IPS-18a (cell line): ENCODE measurements at regions not wholly inside any gene's neighbourhood (a gene's known extent, or its start where the extent isn't known, plus 50 kb on each side); places are given as distances from the start of the nearest gene placed in this dataset.

Source experiments
- H3K27ac ChIP-seq: one replicate; pipeline ENCODE4 v1.5.1; 2013; ENCODE audit warnings: low read length
- H3K27me3 ChIP-seq: one replicate; pipeline ENCODE4 v1.6.1; 2013; ENCODE audit warnings: mild to moderate bottlenecking, low read length; ENCODE audit not compliant: control insufficient read depth, insufficient read depth
- H3K36me3 ChIP-seq: one replicate; pipeline ENCODE4 v1.6.1; 2013; ENCODE audit warnings: low read depth, low read length; ENCODE audit not compliant: control insufficient read depth
- H3K4me1 ChIP-seq: one replicate; pipeline ENCODE4 v1.6.1; 2013; ENCODE audit warnings: low read depth, low read length; ENCODE audit not compliant: control insufficient read depth
- H3K4me3 ChIP-seq: one replicate; pipeline ENCODE4 v1.5.1; 2013; ENCODE audit warnings: low read length
- H3K9ac ChIP-seq: one replicate; pipeline ENCODE4 v1.6.1; 2013; ENCODE audit warnings: mild to moderate bottlenecking, low read length, moderate library complexity
- H3K9me3 ChIP-seq: one replicate; pipeline ENCODE4 v1.6.1; 2013; ENCODE audit warnings: low read depth, low read length; ENCODE audit not compliant: control insufficient read depth

GRCh38 chr2:149787206-149787605 is 199.6 kb upstream of the MMADHC start:
- H3K4me3 ChIP-seq = no peak overlapping the region
- H3K9ac ChIP-seq = no peak overlapping the region
- H3K27ac ChIP-seq = no peak overlapping the region
- no peaks in the 10 kb centered on the region for H3K27me3 ChIP-seq
- no peaks in the 10 kb centered on the region for H3K36me3 ChIP-seq
- H3K9me3 ChIP-seq = no peaks in the 10 kb centered on the region
- no peaks in the 10 kb centered on the region for H3K4me1 ChIP-seq

- H3K4me3 ChIP-seq = no peak overlapping the region
- H3K9ac ChIP-seq = no peak overlapping the region
- H3K27me3 ChIP-seq = no peaks in the 10 kb centered on the region
- no peaks in the 10 kb centered on the region for H3K9me3 ChIP-seq
- H3K4me1 ChIP-seq = no peaks in the 10 kb centered on the region
- H3K36me3 ChIP-seq = no peaks in the 10 kb centered on the region
- H3K27ac ChIP-seq = no peak overlapping the region
These were observed 195.7 kb upstream of the MMADHC start for GRCh38 chr2:149783284-149783683.

DNA sequence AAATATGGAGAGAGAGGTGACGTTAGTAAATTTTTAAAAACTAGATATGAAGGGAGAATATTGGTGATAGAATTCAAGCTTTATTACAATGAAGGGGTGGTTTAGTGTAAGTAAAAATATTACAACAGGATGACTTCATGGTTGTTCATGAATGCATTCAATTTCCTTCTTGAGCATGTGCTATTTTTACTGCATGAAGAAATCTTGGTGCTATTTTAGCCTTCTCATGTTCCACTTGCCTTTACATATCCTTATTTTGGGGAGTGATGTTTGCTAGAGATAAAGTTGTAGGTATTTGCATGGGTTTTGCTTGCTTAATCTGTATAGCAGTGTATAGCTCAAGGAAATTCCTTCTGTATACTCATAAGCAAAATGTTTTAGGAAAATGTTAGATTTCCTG is 195.0 kb upstream of the MMADHC start:
- Histone ChIP-seq H3K27ac (no peak overlapping the region), H3K4me1 (no peaks in the 10 kb centered on the region), H3K9ac (no peak overlapping the region), H3K4me3 (no peak overlapping the region), H3K9me3 (no peaks in the 10 kb centered on the region), H3K36me3 (no peaks in the 10 kb centered on the region), H3K27me3 (no peaks in the 10 kb centered on the region)

GRCh38 chr2:149781263-149781808 is 193.8 kb upstream of the MMADHC start:
- Histone ChIP-seq H3K9ac (no peak overlapping the region), H3K36me3 (no peaks in the 10 kb centered on the region), H3K4me3 (no peak overlapping the region), H3K27me3 (no peaks in the 10 kb centered on the region), H3K27ac (no peak overlapping the region), H3K4me1 (no peaks in the 10 kb centered on the region), H3K9me3 (no peaks in the 10 kb centered on the region)

GRCh38 chr2:149773006-149773405 is 185.4 kb upstream of the MMADHC start:
- no peaks in the 10 kb centered on the region for H3K27me3 ChIP-seq
- H3K27ac ChIP-seq = no peak overlapping the region
- no peaks in the 10 kb centered on the region for H3K4me1 ChIP-seq
- H3K9me3 ChIP-seq = no peaks in the 10 kb centered on the region
- no peak overlapping the region for H3K9ac ChIP-seq
- no peak overlapping the region for H3K4me3 ChIP-seq
- H3K36me3 ChIP-seq = no peaks in the 10 kb centered on the region

DNA sequence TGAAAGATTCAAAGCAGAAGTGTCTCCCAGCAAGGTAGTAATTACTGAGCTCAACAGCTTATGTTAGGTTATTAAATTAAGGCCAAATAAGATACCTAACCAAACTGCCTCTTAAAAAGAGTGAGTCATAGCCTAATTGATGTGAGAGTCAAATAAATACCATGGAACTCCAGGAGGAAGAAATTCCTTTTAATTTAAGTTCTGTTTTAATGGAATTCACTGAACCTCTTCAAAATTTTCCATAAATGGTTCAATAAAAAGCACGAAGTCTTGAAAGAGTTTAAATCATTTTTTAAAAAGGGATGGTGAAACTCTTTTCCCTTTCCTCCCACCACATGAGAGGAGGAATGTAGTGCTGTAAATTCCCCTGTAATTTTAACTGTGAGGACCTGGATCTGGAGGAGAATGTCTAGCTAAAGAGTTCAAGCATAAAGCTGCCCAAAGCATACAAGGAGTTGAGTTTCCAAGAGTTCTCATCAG is 180.8 kb upstream of the MMADHC start:
- Histone ChIP-seq H3K27ac (no peak overlapping the region), H3K9ac (no peak overlapping the region), H3K27me3 (no peaks in the 10 kb centered on the region), H3K4me3 (no peak overlapping the region), H3K4me1 (no peaks in the 10 kb centered on the region), H3K36me3 (no peaks in the 10 kb centered on the region), H3K9me3 (no peaks in the 10 kb centered on the region)

DNA sequence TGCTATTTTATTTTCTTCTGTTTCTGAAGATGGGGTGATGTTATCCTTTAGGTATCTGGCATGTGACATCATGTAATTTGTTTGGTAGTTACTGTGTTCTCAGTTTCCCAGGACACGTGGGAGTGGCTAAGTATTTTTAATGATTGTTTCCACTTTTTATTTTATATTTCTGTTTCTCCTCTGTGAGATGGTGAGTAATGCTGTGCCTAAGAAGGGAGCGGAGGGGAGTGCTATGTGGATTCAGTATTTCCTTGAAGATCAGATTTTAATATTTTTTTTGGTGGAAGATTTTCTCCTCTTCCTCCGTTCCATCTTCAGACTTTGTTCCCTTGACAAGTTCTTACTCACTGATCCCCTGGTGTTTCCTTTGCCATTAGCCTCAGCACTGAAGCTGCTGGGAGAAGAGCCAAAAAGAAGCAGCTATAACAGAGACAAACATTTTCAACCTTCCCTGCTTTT is 180.0 kb upstream of the MMADHC start:
- no peaks in the 10 kb centered on the region for H3K36me3 ChIP-seq
- H3K9me3 ChIP-seq = no peaks in the 10 kb centered on the region
- no peaks in the 10 kb centered on the region for H3K4me1 ChIP-seq
- no peak overlapping the region for H3K4me3 ChIP-seq
- no peaks in the 10 kb centered on the region for H3K27me3 ChIP-seq
- H3K9ac ChIP-seq = no peak overlapping the region
- no peak overlapping the region for H3K27ac ChIP-seq

GRCh38 chr2:149766339-149766738 is 178.8 kb upstream of the MMADHC start:
- Histone ChIP-seq H3K36me3 (no peaks in the 10 kb centered on the region), H3K27me3 (no peaks in the 10 kb centered on the region), H3K9ac (no peak overlapping the region), H3K9me3 (no peaks in the 10 kb centered on the region), H3K4me1 (no peaks in the 10 kb centered on the region), H3K27ac (no peak overlapping the region), H3K4me3 (no peak overlapping the region)

DNA sequence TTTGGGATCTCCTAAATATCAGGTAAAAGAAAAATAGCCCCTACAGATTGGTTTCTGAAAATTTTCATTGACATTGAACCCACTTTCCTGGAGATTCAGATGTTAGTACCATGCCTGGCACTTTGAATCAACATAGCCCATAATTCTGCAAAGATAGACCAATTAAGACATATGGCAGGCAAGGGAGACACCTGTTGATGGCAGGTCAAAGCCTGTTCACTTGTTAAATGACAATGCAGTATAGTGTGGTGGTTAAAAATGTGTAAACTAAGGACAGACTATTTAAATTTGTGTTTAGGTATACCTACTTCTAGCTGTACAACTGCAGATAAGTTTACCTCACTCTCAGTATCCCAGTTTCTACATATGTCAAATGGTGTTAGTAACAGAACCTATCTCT is 178.1 kb upstream of the MMADHC start:
- H3K4me1 ChIP-seq = no peaks in the 10 kb centered on the region
- no peaks in the 10 kb centered on the region for H3K27me3 ChIP-seq
- no peaks in the 10 kb centered on the region for H3K36me3 ChIP-seq
- H3K4me3 ChIP-seq = no peak overlapping the region
- H3K9me3 ChIP-seq = no peaks in the 10 kb centered on the region
- no peak overlapping the region for H3K27ac ChIP-seq
- H3K9ac ChIP-seq = no peak overlapping the region

GRCh38 chr2:149765003-149765402 is 177.4 kb upstream of the MMADHC start:
- Histone ChIP-seq H3K9ac (no peak overlapping the region), H3K27ac (no peak overlapping the region), H3K36me3 (no peaks in the 10 kb centered on the region), H3K9me3 (no peaks in the 10 kb centered on the region), H3K4me1 (no peaks in the 10 kb centered on the region), H3K4me3 (no peak overlapping the region), H3K27me3 (no peaks in the 10 kb centered on the region)

- no peaks in the 10 kb centered on the region for H3K9me3 ChIP-seq
- H3K4me3 ChIP-seq = no peak overlapping the region
- no peaks in the 10 kb centered on the region for H3K4me1 ChIP-seq
- no peaks in the 10 kb centered on the region for H3K36me3 ChIP-seq
- no peaks in the 10 kb centered on the region for H3K27me3 ChIP-seq
- no peak overlapping the region for H3K9ac ChIP-seq
- H3K27ac ChIP-seq = no peak overlapping the region
These were observed 175.8 kb upstream of the MMADHC start for GRCh38 chr2:149763358-149763757.

- no peaks in the 10 kb centered on the region for H3K27me3 ChIP-seq
- no peaks in the 10 kb centered on the region for H3K36me3 ChIP-seq
- H3K9ac ChIP-seq = no peak overlapping the region
- no peaks in the 10 kb centered on the region for H3K9me3 ChIP-seq
- H3K4me1 ChIP-seq = no peaks in the 10 kb centered on the region
- no peak overlapping the region for H3K4me3 ChIP-seq
- H3K27ac ChIP-seq = no peak overlapping the region
These were observed 174.0 kb upstream of the MMADHC start for GRCh38 chr2:149761611-149762010.
